Neuron (in vitro differentiated cells): ENCODE measurements at regions not wholly inside any gene's neighbourhood (a gene's known extent, or its start where the extent isn't known, plus 50 kb on each side); places are given as distances from the start of the nearest gene placed in this dataset.
"Not testable (repeated sequence)": the region's sequence is repeated elsewhere in the genome, so short reads cannot be mapped to it uniquely, and the experiment has no call there.

Experiments
- H2AFZ ChIP-seq: one replicate; pipeline ENCODE4 v1.6.1; 2013; ENCODE audit warnings: low read depth, mild to moderate bottlenecking, inconsistent platforms, low read length, moderate library complexity
- H3K27me3 ChIP-seq: one replicate; pipeline ENCODE4 v1.6.1; 2013; ENCODE audit warnings: low read length; ENCODE audit not compliant: insufficient read depth
- H3K36me3 ChIP-seq: one replicate; pipeline ENCODE4 v1.6.1; 2013; ENCODE audit warnings: low read length; ENCODE audit not compliant: insufficient read depth
- H3K4me1 ChIP-seq: one replicate; pipeline ENCODE4 v1.6.1; 2013; ENCODE audit warnings: low read length; ENCODE audit not compliant: insufficient read depth
- H3K4me3 ChIP-seq: 2 replicates; pipeline ENCODE4 v1.5.1; 2013; ENCODE audit warnings: mild to moderate bottlenecking, low read length, moderate library complexity
- H3K9me3 ChIP-seq: one replicate; pipeline ENCODE4 v1.6.1; 2013; ENCODE audit warnings: low read length

- Histone ChIP-seq H3K4me3 (no peak overlapping the region), H3K27me3 (no peaks in the 10 kb centered on the region), H3K4me1 (peaks cover 11% of the 10 kb centered on the region), H2AFZ (no peak overlapping the region), H3K36me3 (no peaks in the 10 kb centered on the region), H3K9me3 (no peaks in the 10 kb centered on the region)
Observed at GRCh38 chr6:121590916-121591315, 155.5 kb downstream of the GJA1 start.

GRCh38 chr6:121592261-121592935 lies 157.0 kb downstream of the GJA1 start:
- H2AFZ ChIP-seq: no peak overlapping the region
- H3K27me3 ChIP-seq: no peaks in the 10 kb centered on the region
- H3K4me1 ChIP-seq: peaks cover 11% of the 10 kb centered on the region
- no peaks in the 10 kb centered on the region for H3K9me3 ChIP-seq
- no peak overlapping the region for H3K4me3 ChIP-seq
- H3K36me3 ChIP-seq: no peaks in the 10 kb centered on the region

DNA sequence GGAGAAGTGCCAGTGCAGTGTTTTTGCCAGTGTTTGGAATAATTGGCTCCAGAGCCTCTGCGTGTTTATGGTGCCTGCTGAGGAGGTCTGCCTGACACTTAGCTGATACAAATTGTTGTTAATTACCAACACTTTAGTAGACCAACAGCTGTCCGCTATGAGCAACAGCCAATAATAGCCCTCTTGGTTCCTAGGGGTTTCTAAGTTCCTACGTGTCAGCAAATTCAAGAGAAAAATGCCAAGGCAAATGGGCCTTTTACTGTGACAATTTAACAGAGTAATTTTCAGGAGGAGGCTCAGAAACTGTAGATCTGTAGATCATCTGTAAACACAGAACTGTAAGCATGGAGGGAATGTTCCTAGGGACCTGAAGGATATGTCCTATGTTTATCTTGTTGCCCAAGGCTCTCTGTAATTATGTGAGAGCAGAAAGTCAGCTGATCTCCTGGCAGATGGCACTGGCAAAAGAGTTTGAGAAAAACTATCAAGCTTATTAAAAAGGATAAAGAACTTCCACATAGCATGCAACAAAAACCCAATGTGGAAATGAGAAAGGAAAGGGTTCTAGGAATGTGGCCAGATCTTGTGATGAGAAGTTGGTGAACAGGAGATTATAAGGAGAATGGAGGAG lies 157.7 kb downstream of the GJA1 start:
- Histone ChIP-seq H3K9me3 (no peaks in the 10 kb centered on the region), H2AFZ (no peak overlapping the region), H3K36me3 (no peaks in the 10 kb centered on the region), H3K4me3 (no peak overlapping the region), H3K4me1 (peaks cover 11% of the 10 kb centered on the region), H3K27me3 (no peaks in the 10 kb centered on the region)

DNA sequence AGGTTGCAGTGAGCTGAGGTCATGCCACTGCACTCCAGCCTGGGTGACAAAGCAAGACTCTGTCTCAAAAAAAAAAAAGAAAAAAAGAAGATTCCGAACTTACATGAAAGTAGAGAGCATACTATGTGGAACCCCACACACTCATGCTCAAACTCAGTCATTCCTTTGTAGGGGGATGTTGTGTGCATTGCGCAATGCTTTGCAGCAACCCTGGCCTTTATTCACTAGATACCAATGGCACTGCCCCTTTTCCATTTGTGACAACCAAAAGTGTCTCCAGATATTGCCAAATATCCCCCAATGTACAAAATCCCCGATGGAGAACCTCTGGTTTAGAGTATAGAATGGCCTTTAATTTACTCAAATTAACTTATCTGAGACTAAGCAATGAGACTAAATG lies 158.6 kb downstream of the GJA1 start:
- H3K27me3 ChIP-seq: no peaks in the 10 kb centered on the region
- no peaks in the 10 kb centered on the region for H3K36me3 ChIP-seq
- H3K4me3 ChIP-seq: no peak overlapping the region
- no peaks in the 10 kb centered on the region for H3K9me3 ChIP-seq
- no peak overlapping the region for H2AFZ ChIP-seq
- H3K4me1 ChIP-seq: peaks cover 11% of the 10 kb centered on the region

DNA sequence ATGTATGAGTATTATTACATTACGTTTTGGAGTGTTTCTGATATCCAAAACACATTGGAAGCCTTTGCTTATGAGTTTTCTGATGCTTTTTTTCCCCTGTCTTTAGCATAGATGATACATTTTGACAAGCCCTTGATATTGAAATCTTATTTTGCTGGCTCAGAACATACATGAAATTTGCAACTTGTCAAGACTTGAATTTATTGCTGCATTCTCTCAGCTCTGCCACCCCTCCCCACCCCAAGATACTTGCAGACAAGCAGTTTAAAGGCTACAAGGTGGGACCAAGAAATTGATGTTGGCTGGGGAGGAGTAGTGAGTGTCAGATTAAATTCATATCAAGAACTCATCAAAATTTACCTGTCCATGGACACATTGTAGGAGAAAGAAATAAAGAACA lies 160.2 kb downstream of the GJA1 start:
- Histone ChIP-seq H3K27me3 (no peaks in the 10 kb centered on the region), H2AFZ (no peak overlapping the region), H3K4me3 (no peak overlapping the region), H3K9me3 (no peaks in the 10 kb centered on the region), H3K4me1 (peaks cover 9% of the 10 kb centered on the region), H3K36me3 (no peaks in the 10 kb centered on the region)

DNA sequence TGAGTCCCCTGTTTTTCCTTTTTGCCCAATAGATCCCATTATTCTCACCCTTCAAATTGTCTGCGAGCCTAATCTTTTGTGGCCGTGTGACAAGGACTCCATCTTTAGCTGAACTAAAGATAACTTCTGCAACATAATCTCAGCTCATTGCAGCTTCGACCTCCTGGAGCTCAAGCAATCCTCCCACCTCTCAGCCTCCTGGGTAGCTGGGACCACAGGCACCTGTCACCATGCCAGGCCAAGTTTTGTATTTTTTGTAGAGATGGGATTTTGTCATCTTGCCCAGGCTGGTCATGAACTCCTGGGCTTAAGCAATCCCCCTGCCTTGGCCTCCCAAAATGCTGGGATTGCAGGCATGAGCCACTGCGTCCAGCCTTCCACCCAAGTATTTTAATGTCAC lies 161.0 kb downstream of the GJA1 start:
- H3K4me1 ChIP-seq: peaks cover under 1% of the 10 kb centered on the region
- no peak overlapping the region for H2AFZ ChIP-seq
- no peaks in the 10 kb centered on the region for H3K9me3 ChIP-seq
- no peaks in the 10 kb centered on the region for H3K36me3 ChIP-seq
- H3K27me3 ChIP-seq: no peaks in the 10 kb centered on the region
- H3K4me3 ChIP-seq: no peak overlapping the region

DNA sequence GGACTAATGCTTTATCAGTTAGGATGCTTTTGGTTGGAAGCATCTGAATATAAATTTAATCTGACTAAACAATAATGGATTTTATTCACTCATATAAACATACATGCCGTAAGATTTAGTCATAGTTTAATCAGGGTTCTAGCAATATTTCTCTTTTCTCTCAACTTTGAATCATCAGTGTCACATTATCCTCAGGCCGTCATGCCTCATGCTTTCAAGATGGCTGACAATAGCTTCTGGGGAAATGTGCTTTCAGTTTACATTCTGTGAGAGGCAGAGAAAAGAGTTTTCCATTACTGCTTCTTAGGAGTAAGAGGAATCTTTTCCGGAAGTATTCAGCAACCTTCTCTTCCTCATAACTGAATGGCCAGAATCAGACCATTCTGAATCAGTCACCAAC lies 162.2 kb downstream of the GJA1 start:
- Histone ChIP-seq H3K4me1 (no peaks in the 10 kb centered on the region), H3K9me3 (no peaks in the 10 kb centered on the region), H3K36me3 (no peaks in the 10 kb centered on the region), H3K4me3 (no peak overlapping the region), H3K27me3 (no peaks in the 10 kb centered on the region), H2AFZ (peak overlapping the region; percentile 65)

DNA sequence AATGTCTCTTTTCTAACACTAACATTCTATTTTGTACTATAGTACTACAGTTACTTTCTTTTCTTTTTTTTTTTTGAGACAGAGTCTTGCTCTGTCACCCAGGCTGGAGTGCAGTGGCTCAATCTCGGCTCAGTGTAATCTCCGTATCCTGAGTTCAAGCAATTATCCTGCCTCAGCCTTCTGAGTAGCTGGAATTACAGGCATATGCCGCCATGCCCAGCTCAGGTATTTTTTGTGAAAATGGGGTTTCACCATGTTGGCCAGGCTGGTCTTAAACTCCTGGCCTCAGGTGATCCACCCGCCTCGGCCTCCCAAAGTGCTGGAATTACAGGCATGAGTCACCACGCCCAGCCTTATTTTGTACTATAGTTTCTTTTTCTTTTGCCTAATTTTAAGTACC lies 163.9 kb downstream of the GJA1 start:
- not testable (repeated sequence) for H3K9me3 ChIP-seq

GRCh38 chr6:121600389-121601168 lies 165.1 kb downstream of the GJA1 start:
- Histone ChIP-seq H3K9me3 (no peaks in the 10 kb centered on the region), H3K4me1 (no peaks in the 10 kb centered on the region), H2AFZ (no peak overlapping the region), H3K4me3 (no peak overlapping the region), H3K36me3 (no peaks in the 10 kb centered on the region), H3K27me3 (no peaks in the 10 kb centered on the region)

More for the DNA sequence above, 163.9 kb downstream of the GJA1 start:
- H2AFZ ChIP-seq, H3K36me3 ChIP-seq, H3K27me3 ChIP-seq, H3K4me3 ChIP-seq, H3K4me1 ChIP-seq: not testable (repeated sequence)

DNA sequence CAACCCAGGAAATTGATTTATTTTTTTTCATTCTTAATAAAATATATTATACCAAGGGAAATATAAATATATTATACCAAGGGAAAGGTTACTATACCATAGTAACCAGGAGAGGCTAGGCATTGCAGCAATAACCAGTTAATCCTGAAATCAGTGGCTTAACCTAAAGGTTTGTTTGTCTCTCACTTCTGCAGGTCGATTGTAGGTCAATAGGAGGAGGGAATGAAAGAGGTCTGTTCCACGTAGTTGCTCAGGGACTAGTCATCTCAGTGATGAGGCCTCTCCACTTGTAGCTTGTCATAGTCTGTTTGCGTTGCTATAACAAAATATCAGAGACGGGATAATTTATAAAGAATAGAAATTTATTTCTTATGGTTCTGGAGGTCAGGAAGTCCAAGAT lies 168.0 kb downstream of the GJA1 start:
- H3K4me3 ChIP-seq: no peak overlapping the region
- H3K36me3 ChIP-seq: no peaks in the 10 kb centered on the region
- no peaks in the 10 kb centered on the region for H3K4me1 ChIP-seq
- no peaks in the 10 kb centered on the region for H3K9me3 ChIP-seq
- H2AFZ ChIP-seq: no peak overlapping the region
- no peaks in the 10 kb centered on the region for H3K27me3 ChIP-seq

DNA sequence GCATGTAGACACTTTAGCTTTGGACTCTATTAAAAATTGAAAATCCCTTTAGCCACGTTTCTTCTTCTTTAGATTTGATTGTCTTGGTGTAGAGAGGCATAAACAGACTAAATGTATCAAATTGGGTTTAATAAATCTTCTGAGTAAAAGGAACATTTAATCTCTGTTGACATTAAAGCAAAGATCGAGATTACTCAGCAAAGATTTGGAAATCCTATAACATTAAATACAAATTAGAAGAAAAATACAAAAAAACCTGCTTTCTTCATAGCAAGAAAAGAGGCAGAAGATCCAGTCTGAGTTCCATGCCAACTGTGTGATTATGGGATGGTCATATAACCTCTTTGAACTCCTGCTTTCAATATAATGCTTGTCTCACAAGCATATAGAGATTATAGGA lies 172.3 kb downstream of the GJA1 start:
- H3K27me3 ChIP-seq: no peaks in the 10 kb centered on the region
- H2AFZ ChIP-seq: no peak overlapping the region
- H3K9me3 ChIP-seq: no peaks in the 10 kb centered on the region
- H3K4me1 ChIP-seq: no peaks in the 10 kb centered on the region
- no peaks in the 10 kb centered on the region for H3K36me3 ChIP-seq
- H3K4me3 ChIP-seq: no peak overlapping the region

DNA sequence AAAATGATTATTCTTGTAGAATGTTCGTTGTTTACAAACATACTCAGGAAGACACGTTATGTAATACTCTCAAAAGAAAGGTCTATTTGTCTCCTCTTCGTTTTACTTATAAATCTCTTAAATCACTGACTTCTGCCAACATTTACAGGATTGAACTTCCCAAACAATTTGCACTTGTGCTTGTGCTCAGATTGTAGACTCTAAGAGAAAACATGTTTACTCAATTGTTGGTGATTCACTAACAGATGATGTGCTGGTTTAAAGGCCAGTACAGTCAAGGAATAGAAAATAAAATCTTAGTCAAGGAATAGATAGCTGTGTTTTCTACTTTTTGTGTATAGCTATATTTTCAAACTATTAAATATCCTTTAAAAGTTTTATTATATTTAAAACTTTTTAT lies 172.8 kb downstream of the GJA1 start:
- H3K4me3 ChIP-seq: no peak overlapping the region
- H3K36me3 ChIP-seq: no peaks in the 10 kb centered on the region
- H3K4me1 ChIP-seq: no peaks in the 10 kb centered on the region
- no peak overlapping the region for H2AFZ ChIP-seq
- no peaks in the 10 kb centered on the region for H3K27me3 ChIP-seq
- H3K9me3 ChIP-seq: no peaks in the 10 kb centered on the region

DNA sequence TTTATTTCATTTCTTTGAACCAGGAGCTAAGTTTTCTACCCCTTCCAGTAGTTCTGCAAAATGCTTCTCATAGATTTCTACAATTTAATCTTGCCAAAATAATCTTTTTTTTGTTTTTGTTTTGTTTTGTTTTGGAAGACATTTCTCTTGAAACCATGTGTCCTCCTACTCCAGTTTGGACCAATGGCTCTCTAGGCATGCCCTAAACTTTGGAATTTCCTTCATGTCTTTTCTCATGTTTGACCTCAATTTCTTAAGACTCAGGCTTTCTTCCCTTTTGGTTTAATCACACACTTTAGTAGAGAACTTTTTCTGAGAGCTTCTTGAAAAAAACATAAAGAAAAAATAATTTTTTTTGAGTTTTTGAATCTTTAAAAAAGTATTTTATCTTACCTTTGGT lies 173.8 kb downstream of the GJA1 start:
- Histone ChIP-seq H3K9me3 (no peaks in the 10 kb centered on the region), H3K27me3 (no peaks in the 10 kb centered on the region), H3K4me1 (no peaks in the 10 kb centered on the region), H3K36me3 (no peaks in the 10 kb centered on the region), H3K4me3 (no peak overlapping the region), H2AFZ (no peak overlapping the region)
